ENCODE measurements at regions not wholly inside any gene's neighbourhood (a gene's known extent, or its start where the extent isn't known, plus 50 kb on each side); places are given as distances from the start of the nearest gene placed in this dataset.

GRCh38 chr18:78696698-78697435 is 282.8 kb upstream of the SALL3 start:
- no peak for DNase-seq

DNA sequence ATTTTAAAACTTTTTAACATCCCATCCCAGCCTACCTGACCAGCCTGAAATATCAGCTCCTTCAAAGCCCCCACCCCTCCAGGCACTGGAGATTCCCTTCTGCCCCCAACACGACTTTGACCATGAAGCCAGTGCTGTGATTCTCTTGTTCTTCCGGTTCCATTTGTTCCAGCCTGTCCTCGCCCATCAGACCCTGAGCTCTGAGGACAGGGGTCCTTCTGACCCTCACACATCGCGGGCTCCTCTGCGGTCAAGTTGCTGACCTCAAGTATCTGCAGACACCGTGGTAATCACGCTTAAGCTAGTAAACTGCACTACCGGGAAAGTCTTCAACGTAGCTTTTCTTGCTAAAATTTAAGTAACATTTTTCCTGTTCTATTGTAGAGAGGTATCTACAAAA is 282.2 kb upstream of the SALL3 start:
- no peak for DNase-seq

- DNase-seq, result no peak
Measured at GRCh38 chr18:78698914-78699313, 280.7 kb upstream of the SALL3 start.

GRCh38 chr18:78699499-78699898 is 280.1 kb upstream of the SALL3 start:
- DNase-seq, result no peak

DNA sequence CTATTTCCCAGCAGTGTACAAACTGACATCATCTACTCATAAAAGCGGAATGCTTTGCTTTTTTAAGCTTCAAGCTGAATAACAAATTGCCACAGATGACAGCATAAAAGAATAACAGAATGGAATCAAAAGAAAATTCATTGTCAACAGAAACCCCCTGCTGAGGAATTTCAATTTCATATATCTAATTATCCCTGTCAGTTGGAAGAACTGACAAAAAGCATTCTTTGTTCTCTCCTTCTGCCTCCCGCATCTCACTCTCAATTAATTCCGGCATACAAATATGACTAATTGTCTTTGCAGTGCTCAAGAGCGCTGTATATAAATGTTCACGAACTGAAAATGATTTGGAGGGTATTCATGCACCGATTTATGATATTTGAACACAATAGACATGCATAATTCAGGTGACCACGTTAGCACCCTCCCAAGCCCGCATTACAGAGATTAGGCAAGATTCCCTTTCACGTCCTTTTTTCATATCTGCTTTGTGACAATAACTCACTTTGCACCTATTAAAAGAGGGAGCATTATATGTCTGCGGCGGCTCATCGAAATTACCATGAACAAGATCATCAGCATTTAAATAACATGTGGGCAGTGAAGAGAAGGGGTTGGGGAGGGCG is 277.7 kb upstream of the SALL3 start:
- no peak for DNase-seq

DNA sequence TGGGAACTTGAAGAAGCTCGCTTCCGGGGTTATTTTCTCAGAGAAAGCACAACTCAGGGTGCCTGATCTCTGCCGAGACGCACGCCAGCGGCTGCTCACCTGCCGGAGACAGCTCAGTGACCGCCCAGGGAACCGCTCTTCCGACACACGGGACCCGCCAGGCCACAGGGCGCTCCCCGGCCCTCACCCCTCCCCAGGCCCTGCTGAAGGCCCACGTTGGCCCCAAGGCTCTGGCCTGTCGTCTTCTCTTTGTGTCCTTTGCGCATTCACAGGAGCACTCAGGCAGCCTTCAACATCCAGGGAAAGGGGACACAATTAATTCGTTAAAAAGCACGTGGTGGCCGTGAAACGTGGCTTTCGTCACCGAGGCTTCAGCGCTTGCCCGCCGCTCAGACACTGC is 276.3 kb upstream of the SALL3 start:
- DNase-seq, result no peak

DNA sequence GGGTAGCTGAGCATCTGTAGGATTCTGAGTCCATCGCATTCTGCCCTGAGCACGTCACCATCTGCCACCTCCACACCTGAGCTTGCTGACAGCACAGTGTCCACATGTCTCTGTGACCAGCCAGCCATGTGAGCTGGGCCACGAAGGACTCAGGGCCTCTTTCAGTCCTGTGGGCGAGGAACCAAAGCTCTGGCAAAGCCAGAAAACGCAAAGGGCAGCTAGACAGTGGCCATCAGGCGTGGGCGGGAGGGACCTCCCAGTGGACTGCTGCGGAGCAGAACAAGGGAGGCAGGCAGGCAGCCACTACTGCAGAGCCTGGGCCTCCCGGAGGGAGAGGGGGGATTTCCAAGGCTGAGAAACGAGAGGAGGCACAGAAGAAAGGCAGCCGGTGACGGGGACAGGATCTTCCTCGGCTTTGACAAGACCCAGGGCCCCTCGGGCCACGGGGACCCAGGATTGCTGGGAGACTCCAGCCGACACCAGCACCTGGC is 274.6 kb upstream of the SALL3 start:
- DNase-seq, result no peak

GRCh38 chr18:78709261-78709809 is 270.3 kb upstream of the SALL3 start:
- no peak for DNase-seq

GRCh38 chr18:78711316-78711715 is 268.3 kb upstream of the SALL3 start:
- DNase-seq, result no peak

DNA sequence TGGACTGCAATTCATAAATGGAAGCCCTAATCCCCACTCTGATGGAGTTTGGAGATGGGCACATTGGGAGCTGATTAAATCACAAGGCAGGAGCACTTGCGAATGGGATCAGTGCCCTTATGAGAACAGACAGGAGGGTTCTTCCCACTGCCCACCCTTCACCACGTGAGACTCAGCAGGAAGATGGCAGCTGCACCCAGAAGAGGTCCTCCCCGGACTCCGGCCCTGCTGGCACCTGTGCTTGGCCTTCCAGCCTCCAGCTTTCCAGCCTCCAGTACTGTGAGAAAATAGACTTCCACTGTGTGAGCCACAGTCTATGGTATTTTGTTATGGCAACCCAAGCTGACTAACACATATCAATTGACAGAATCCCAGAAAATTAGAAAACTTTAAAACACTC is 267.6 kb upstream of the SALL3 start:
- no peak for DNase-seq

GRCh38 chr18:78713069-78713468 is 266.5 kb upstream of the SALL3 start:
- DNase-seq, result no peak

DNA sequence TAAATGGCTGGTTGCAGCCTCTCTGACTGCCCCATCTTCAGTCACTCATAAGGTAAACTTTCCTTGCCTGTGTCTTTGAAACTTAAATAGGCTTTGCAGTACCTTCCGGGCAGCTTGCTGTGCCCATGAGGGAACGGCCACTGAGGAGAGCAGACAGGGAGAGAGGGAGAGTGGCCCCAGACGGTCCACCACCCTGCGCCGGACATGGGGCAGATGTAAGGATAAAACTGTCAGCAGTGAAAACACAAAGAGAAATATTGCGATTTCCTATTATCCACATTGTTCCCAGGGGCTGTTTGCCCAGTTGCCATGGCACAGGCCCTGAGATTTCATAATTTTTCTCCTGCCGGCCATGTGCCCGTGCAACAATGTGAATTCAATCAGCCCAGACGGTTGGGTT is 265.9 kb upstream of the SALL3 start:
- no peak for DNase-seq

DNA sequence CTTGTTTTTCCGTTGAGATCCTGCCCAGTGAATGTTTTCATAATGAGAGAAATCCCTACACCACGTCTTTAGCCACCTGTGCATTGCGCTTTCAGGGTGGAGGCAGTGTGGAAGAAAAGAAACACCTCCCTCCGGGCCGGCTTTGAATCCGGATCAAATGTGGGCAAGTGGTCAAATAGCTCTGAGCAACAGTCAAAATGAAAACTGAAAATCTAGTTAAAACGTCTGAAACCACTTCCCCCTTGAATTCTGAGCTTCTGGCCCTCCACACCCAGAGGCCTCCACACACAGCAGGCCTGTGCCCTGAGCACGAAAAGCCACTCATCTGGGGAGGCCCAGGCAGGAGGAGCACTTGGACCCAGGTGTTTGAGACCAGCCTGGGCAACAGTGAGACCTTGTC is 263.6 kb upstream of the SALL3 start:
- DNase-seq, result no peak

DNA sequence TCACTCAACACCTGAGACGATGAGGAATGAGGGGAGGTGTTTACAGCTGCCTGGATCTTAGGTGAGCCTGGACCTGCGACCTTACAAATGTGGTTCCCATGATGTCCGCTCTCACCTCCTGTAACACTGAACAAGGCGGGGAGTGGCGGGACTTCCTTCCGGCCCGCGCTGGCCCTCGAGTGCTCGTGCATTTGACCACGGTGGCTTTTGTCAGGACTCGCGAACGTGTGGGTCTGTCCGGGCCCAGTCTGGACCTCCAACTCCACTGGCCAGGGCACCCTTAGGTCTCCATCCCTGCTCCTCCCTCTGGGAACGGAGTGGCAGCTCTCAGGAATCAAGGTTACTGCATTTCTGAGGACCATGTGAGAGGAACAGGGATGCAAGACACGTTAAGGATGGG is 263.0 kb upstream of the SALL3 start:
- no peak for DNase-seq

DNA sequence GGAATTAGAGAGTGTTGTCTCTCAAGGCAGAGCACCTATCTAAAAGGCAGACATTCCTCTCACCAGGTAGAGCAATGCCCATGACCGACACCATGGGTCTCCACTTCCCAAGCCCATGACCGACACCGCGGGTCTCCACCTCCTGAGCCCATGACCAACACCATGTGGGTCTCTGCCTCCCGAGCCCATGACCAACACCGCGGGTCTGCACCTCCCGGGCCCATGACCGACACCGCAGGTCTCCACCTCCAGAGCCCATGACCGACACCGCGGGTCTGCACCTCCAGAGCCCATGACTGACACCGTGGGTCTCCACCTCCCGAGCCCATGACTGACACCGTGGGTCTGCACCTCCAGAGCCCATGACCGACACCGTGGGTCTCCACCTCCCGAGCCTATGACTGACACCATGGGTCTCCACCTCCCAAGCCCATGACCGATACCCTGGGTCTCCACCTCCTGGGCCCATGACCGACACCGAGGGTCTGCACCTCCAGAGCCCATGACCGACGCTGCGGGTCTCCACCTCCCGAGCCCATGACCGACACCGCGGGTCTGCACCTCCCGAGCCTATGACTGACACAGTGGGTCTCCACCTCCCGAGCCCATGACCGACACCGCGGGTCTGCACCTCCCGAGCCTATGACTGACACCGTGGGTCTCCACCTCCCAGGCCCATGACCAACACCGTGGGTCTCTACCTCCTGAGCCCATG is 262.4 kb upstream of the SALL3 start:
- DNase-seq, result no peak

DNA sequence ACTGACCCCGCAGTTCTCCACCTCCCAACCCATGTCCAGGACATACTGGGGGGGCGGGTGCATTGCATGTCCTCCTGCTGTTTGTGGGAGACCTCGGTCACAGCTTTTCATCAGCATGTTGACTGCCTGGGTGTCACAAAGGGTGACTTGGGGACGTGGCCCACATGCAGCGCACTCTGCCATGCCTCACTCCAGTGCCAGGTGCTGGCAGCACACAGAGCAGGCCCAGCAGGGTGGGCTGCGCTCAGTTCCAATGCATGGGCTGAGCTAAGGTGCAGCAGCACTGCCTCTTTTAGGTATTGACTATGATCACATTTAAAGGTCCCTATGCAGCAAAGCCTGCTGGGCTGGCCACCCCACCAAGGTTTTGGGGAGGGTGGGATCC is 261.9 kb upstream of the SALL3 start:
- DNase-seq, result no peak

DNA sequence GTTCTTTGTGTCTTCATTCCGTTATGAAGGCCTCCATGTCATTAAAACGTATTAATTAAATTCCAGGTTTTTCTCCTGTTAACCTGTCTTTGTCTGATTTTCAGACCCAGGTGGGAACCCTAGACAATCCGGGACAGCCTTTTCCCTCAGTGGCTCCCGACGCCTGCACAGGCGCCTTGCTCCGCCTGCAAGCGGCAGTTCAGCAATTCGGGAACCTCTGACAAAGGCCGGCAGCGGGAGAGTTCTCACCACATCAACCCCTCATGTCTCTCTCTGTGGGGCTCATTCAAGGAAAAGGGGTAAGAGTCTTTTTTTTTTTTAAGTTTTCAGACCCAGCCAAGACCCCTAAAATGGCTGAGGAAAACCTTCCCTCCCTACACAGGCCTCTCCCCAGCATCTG is 259.8 kb upstream of the SALL3 start:
- no peak for DNase-seq

DNA sequence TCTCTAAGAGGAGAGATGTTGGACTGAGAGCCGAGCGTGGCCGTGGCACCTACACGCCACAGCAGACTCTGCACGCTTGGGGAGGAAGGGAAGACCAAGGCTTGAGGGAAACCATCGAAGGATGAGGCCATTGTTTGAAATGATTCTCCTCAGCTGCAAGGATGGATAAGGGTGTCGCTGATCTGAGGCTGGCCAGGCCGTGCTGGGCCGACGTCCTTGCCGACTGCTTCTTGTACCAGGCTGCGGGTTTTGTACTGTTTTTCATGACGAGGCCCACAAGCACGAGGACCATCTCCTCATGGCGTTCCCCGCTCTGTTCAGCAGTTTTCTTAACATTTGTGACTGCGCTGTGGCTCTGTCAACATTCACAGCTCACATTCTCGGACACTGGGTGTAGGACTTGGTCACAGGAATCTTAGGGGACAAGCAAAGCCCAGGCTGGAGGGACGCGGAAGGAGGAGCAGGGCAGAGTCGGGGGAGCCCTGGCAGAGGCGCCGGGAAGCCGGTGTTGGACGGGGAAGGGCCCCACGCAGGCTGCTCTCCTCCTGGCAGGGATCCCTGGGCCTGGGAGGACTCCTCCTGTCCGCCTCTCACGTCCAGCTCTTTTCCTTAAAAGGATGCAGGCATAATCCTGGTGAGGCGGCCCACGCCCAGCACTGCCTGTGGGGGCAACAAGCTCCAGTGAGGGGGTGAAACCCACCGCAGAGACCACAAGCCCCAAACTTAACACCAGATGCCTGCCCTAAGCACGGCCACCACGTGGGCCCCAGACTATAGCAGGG is 259.0 kb upstream of the SALL3 start:
- DNase-seq, result no peak

- DNase-seq, result no peak
Measured at GRCh38 chr18:78721238-78721875, 258.3 kb upstream of the SALL3 start.

DNA sequence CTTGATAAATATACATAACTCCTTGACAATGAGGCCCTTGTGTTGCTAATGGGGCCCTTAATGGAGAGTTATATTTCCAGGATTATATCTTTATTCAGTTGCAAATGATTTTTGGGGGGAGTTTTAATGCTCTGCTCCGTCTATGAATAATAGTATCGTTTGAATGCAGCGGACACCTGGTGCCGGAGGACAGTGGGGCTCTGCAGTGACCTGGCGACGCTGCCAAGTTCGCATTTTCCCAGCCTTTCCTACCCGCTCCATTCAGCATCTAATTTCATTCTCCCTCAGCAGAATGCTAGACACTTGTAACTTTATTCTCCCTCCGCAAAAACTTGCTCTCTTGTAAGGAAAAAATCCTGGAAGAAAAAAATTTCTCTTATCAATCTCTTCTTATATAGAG is 257.6 kb upstream of the SALL3 start:
- no peak for DNase-seq

- no peak for DNase-seq
Measured at GRCh38 chr18:78722386-78722785, 257.2 kb upstream of the SALL3 start.

- no peak for DNase-seq
Measured at GRCh38 chr18:78722929-78723710, 256.5 kb upstream of the SALL3 start.
